SJCRH30 (cell line): ENCODE measurements at regions not wholly inside any gene's neighbourhood (a gene's known extent, or its start where the extent isn't known, plus 50 kb on each side); places are given as distances from the start of the nearest gene placed in this dataset.

Source experiments
- DNase-seq, 2 experiments: peaks; one replicate each; pipeline ENCODE4 v3.0.0-alpha.2; 2015 to 2020
- H3K27ac ChIP-seq: fragments of 250-450 bp; sonication (Bioruptor Pico); 2 replicates; pipeline ENCODE4 v1.5.1; 2020; ENCODE audit warnings: mild to moderate bottlenecking, moderate library complexity
- H3K27me3 ChIP-seq: fragments of 250-450 bp; sonication (Bioruptor Pico); 2 replicates; pipeline ENCODE4 v1.5.1; 2020; ENCODE audit warnings: mild to moderate bottlenecking, moderate library complexity
- H3K36me3 ChIP-seq: fragments of 250-450 bp; sonication (Bioruptor Pico); 2 replicates; pipeline ENCODE4 v1.5.1; 2020; ENCODE audit warnings: mild to moderate bottlenecking, moderate library complexity
- H3K4me1 ChIP-seq: fragments of 250-450 bp; sonication (Bioruptor Pico); 2 replicates; pipeline ENCODE4 v1.5.1; 2020; ENCODE audit warnings: mild to moderate bottlenecking, moderate library complexity
- H3K4me3 ChIP-seq: fragments of 250-450 bp; sonication (Bioruptor Pico); 2 replicates; pipeline ENCODE4 v1.5.1; 2020; ENCODE audit warnings: mild to moderate bottlenecking, moderate library complexity
- H3K9me3 ChIP-seq: fragments of 250-450 bp; sonication (Bioruptor Pico); replicated peaks from 2 replicates; pipeline ENCODE4 v1.5.1; 2020; ENCODE audit warnings: mild to moderate bottlenecking, moderate library complexity

DNA sequence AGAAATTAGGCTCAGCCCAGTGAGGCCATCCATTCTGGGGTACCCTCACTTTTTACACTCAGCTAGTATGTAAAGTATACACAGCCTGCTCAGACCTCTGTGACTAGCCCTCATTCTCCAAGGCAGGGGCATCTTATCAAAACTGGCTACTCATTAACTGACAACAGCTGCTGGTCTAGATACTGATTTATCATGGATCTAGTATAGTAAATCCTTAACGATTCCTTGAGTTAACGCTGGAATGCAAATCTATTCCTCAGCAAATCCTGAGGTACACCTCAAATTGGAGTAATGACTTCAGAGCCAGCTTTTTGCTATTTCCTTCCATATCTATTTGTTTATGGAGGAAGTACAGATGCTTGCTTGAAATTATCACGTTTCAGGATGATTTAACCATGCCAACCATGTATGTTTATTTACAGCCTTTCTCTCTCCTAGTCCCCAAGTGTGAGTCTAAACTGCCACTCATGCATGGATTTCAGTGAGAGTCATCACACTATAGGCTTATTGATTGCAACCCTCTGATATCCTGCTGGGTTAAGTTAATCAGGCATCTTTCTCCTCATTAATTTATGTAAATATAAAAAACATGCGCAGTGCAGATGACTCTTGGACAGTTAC lies 70.2 kb upstream of the DOK6 start:
- no peak overlapping the region for H3K4me3 ChIP-seq
- H3K9me3 ChIP-seq: no peaks in the 10 kb centered on the region
- DNase-seq: peak in 1 of 2 experiments; percentile 1
- H3K27me3 ChIP-seq: no peaks in the 10 kb centered on the region
- H3K27ac ChIP-seq: no peak overlapping the region
- no peaks in the 10 kb centered on the region for H3K4me1 ChIP-seq
- H3K36me3 ChIP-seq: no peaks in the 10 kb centered on the region

DNA sequence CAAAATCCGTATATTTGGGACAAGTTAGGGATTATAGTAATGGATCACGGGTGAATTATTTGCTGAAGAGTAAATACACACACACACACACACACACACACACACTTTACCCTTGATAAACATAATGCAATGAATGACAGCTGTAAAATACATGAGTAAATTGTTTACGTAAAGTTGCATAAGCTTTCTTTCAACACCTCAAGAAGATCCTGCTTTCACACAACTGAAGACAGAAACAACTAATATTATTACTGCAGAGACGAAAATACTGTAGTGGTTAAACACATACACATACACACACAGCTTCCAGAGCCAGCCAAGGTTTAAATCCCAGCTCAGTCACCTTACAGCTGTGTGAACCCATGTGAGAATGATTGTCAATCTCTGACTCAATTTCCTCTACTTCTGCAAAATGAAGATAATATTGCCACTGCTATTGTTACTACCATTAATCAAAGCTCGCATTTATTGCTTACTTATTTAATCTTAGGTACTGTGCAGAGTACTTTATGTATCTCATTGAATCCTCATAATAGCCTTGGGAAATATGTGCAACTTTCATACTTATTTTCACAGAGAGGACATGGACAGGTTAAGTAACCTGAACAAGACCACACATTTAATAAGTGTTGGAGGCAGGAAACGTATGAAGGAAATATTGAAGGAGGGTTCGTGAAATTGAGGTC lies 50.6 kb upstream of the DOK6 start:
- Histone ChIP-seq H3K4me1 (no peaks in the 10 kb centered on the region), H3K27me3 (no peaks in the 10 kb centered on the region), H3K36me3 (no peaks in the 10 kb centered on the region), H3K27ac (no peak overlapping the region), H3K9me3 (no peaks in the 10 kb centered on the region), H3K4me3 (no peak overlapping the region)
- no peak for DNase-seq
